Natural killer cell (primary cell): ENCODE measurements at regions not wholly inside any gene's neighbourhood (a gene's known extent, or its start where the extent isn't known, plus 50 kb on each side); places are given as distances from the start of the nearest gene placed in this dataset.

Experiments
- ATAC-seq, 3 donors: fragments of 150-1000 bp in 2 of 3; fragments of 200-7000 bp in 1 of 3; cut with Tn5 transposase; 1 replicate in 1 of 3; 2 replicates in 2 of 3; pipeline ENCODE4 v1.10.0; 2021; ENCODE audit warnings: mild to moderate bottlenecking in 2 of 3, moderate library complexity in 2 of 3
- DNase-seq, 2 donors: peaks; one replicate each; pipeline versions ENCODE4 v3.0.0 to v3.0.0-alpha.2; 2013 to 2021; ENCODE audit warnings: mixed read lengths in 1 of 2
- H3K27ac ChIP-seq: one replicate; pipeline ENCODE4 v1.5.1; 2013; ENCODE audit warnings: mild to moderate bottlenecking, low read length
- H3K27me3 ChIP-seq: one replicate; pipeline ENCODE4 v1.6.1; 2013; ENCODE audit warnings: low read length; ENCODE audit not compliant: control insufficient read depth, insufficient read depth
- H3K36me3 ChIP-seq: one replicate; pipeline ENCODE4 v1.6.1; 2013; ENCODE audit warnings: low read length; ENCODE audit not compliant: control insufficient read depth, insufficient read depth
- H3K4me1 ChIP-seq: one replicate; pipeline ENCODE4 v1.6.1; 2013; ENCODE audit warnings: low read length; ENCODE audit not compliant: control insufficient read depth, insufficient read depth
- H3K4me3 ChIP-seq: one replicate; pipeline ENCODE4 v1.5.1; 2013; ENCODE audit warnings: low read length
- H3K9me3 ChIP-seq: one replicate; pipeline ENCODE4 v1.6.1; 2013; ENCODE audit warnings: low read length; ENCODE audit not compliant: control insufficient read depth, insufficient read depth
- H3K27ac Mint-ChIP-seq, 2 donors: one replicate each; pipeline ENCODE4 v1.8.0; 2022; ENCODE audit warnings: mild to moderate bottlenecking in 2 of 2, mixed read lengths in 2 of 2, moderate library complexity in 1 of 2
- H3K27me3 Mint-ChIP-seq, 2 donors: one replicate each; pipeline ENCODE4 v1.8.0; 2022; ENCODE audit warnings: low read depth in 2 of 2, mixed read lengths in 2 of 2
- H3K36me3 Mint-ChIP-seq: one replicate; pipeline ENCODE4 v1.8.0; 2022; ENCODE audit warnings: mixed read lengths
- H3K4me1 Mint-ChIP-seq, 2 donors: one replicate each; pipeline ENCODE4 v1.8.0; 2022; ENCODE audit warnings: mixed read lengths in 2 of 2
- H3K4me3 Mint-ChIP-seq: one replicate; pipeline ENCODE4 v1.8.0; 2022; ENCODE audit warnings: mild to moderate bottlenecking, moderate library complexity, mixed read lengths
- H3K9me3 Mint-ChIP-seq, 2 donors: one replicate each; pipeline ENCODE4 v1.8.0; 2022; ENCODE audit warnings: mixed read lengths in 2 of 2
- CTCF ChIP-seq: fragments of 200-600 bp; IDR thresholded peaks from one replicate; pipeline ENCODE4 v1.8.0; 2022; ENCODE audit warnings: antibody characterized with exemption
- WGBS: methylation state at CpG from one replicate; pipeline ENCODE4 v1.1.7; 2013; ENCODE audit warnings: missing lambda C conversion rate; ENCODE audit not compliant: insufficient coverage; 5-methylcytosine and 5-hydroxymethylcytosine counted together
- intact Hi-C: fragments of 100-400 bp; cut with micrococcal nuclease; formaldehyde crosslinking; loops from one replicate; pipeline ENCODE4 v1.14.2; 2022

- H3K4me3 Mint-ChIP-seq = no peak overlapping the region
- no peak for TF ChIP-seq CTCF
- 89% methylated on average over 5 of the region's 5 CpGs for WGBS
- Histone ChIP-seq H3K27ac (no peak overlapping the region), H3K27me3 (no peaks in the 10 kb centered on the region), H3K36me3 (no peaks in the 10 kb centered on the region), H3K4me3 (no peak overlapping the region), H3K4me1 (no peaks in the 10 kb centered on the region), H3K9me3 (no peaks in the 10 kb centered on the region)
- intact Hi-C loops = no loop called here
- H3K27ac Mint-ChIP-seq = no peak overlapping the region
- H3K27me3 Mint-ChIP-seq = peaks cover 0 to 11% of the 10 kb centered on the region in 2 donors
- DNase-seq (no peak), ATAC-seq (no peak)
- H3K36me3 Mint-ChIP-seq = no peaks in the 10 kb centered on the region
- no peaks in the 10 kb centered on the region for H3K9me3 Mint-ChIP-seq
- no peaks in the 10 kb centered on the region for H3K4me1 Mint-ChIP-seq
Observed at GRCh38 chr1:25130895-25131294, 101.4 kb downstream of the SYF2 start.

DNA sequence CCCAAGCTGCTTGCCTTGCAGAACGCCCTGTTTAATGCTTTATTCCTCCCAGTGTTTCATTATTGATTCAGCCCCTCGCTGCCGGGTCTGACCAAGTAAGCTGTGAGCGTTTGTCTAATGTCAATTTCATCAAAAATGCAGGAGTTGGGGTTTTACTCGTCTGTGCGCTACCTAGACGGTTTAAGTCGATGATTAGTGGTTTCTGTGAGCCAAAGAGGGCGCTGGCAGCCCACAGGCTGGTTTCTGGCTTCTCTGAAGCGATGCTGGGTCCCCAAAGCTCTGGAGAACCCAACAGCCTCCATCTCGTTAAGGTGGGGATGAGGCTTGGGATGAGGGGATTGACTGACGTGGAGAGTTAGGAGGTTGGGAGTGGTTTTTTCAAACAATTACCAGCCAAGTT, 102.9 kb downstream of the SYF2 start:
- DNase-seq = no peak
- H3K36me3 ChIP-seq = no peaks in the 10 kb centered on the region
- Mint-ChIP-seq H3K9me3 (no peaks in the 10 kb centered on the region), H3K4me3 (no peak overlapping the region), H3K27me3 (peaks cover 0 to 11% of the 10 kb centered on the region in 2 donors), H3K4me1 (no peaks in the 10 kb centered on the region), H3K27ac (no peak overlapping the region), H3K36me3 (no peaks in the 10 kb centered on the region)
- no peak overlapping the region for H3K27ac ChIP-seq
- H3K4me3 ChIP-seq = no peak overlapping the region
- H3K27me3 ChIP-seq = no peaks in the 10 kb centered on the region
- intact Hi-C loops = no loop called here
- ATAC-seq = no peak
- no peak for TF ChIP-seq CTCF
- WGBS = 85% methylated on average over 10 of the region's 12 CpGs
- H3K4me1 ChIP-seq = no peaks in the 10 kb centered on the region
- no peaks in the 10 kb centered on the region for H3K9me3 ChIP-seq

GRCh38 chr1:25128121-25128621, 104.1 kb downstream of the SYF2 start:
- Histone ChIP-seq H3K36me3 (no peaks in the 10 kb centered on the region), H3K4me3 (no peak overlapping the region), H3K4me1 (no peaks in the 10 kb centered on the region), H3K27ac (no peak overlapping the region), H3K9me3 (no peaks in the 10 kb centered on the region), H3K27me3 (no peaks in the 10 kb centered on the region)
- H3K4me3 Mint-ChIP-seq = no peak overlapping the region
- intact Hi-C loops = no loop called here
- H3K36me3 Mint-ChIP-seq = no peaks in the 10 kb centered on the region
- ATAC-seq = no peak
- no peaks in the 10 kb centered on the region for H3K4me1 Mint-ChIP-seq
- whole genome bisulfite sequencing = 80% methylated on average over 6 of the region's 6 CpGs
- DNase-seq = no peak
- no peak overlapping the region for H3K27ac Mint-ChIP-seq
- H3K9me3 Mint-ChIP-seq = no peaks in the 10 kb centered on the region
- no peak for TF ChIP-seq CTCF
- peaks cover 0 to 5% of the 10 kb centered on the region in 2 donors for H3K27me3 Mint-ChIP-seq

DNA sequence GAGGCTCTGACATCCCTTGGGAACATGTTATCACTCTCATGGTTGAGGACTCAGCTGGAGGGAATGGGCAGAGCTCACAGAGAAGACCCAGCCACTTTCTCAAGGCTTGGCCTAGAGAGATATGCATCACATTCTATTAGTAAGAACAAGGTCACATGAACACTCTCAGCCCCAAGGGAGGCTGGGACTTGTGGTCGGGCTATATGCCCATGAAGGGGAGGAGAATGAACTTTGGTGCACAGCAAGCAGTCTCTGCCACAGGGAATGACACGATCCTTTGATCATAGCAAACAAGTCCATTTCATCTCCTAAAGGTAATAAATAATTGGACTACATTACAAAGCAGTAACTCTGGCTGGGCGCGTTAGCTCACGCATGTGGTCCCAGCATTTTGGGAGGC, 105.7 kb downstream of the SYF2 start:
- no peak for DNase-seq
- 87% methylated on average over 5 of the region's 5 CpGs for WGBS

More for the DNA sequence above, 105.7 kb downstream of the SYF2 start:
- Mint-ChIP-seq H3K27ac (no peak overlapping the region), H3K4me1 (no peaks in the 10 kb centered on the region), H3K4me3 (no peak overlapping the region), H3K27me3 (no peaks in the 10 kb centered on the region), H3K9me3 (no peaks in the 10 kb centered on the region), H3K36me3 (no peaks in the 10 kb centered on the region)
- TF ChIP-seq CTCF = no peak
- H3K27me3 ChIP-seq = no peaks in the 10 kb centered on the region
- intact Hi-C loops = no loop called here
- no peak overlapping the region for H3K4me3 ChIP-seq
- no peaks in the 10 kb centered on the region for H3K36me3 ChIP-seq
- H3K9me3 ChIP-seq = no peaks in the 10 kb centered on the region
- H3K4me1 ChIP-seq = no peaks in the 10 kb centered on the region
- H3K27ac ChIP-seq = no peak overlapping the region
- ATAC-seq = no peak
